ENCODE measurements at regions not wholly inside any gene's neighbourhood (a gene's known extent, or its start where the extent isn't known, plus 50 kb on each side); places are given as distances from the start of the nearest gene placed in this dataset.

DNA sequence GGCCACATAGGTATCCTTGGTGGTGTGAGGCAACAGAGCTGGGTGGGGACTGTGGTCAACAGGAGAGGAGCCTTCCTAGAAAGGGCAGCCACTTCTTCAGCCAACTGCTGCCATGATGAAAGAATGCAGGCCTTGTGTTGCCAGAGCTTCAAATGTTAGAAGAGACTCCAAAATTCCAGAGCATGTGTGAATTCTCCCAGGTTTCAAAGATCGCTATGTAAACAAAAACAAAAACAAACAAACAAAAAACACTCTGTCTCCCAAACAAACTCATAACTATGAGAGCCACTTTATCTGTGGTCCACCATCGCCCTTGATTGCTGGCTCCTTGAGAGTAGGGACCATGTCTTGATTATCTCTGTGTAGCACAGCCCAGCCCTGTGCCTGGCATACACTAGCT, 55.5 kb upstream of the ZNF423 start:
- TF ChIP-seq POLR2AphosphoS5 (IDR thresholded peaks at IDR 0.05; ENCODE audit: low read depth, low read length) (no peak), POLR2A (IDR thresholded peaks at IDR 0.05; ENCODE audit: low read depth, low read length) (no peak), TAF1 (IDR thresholded peaks at IDR 0.05; ENCODE audit: borderline replicate concordance, low read depth, low read length) (no peak)

Measured in GM12892 (cell line).